ENCODE measurements at regions not wholly inside any gene's neighbourhood (a gene's known extent, or its start where the extent isn't known, plus 50 kb on each side); places are given as distances from the start of the nearest gene placed in this dataset.

GRCh38 chr2:204051476-204051875, 114.9 kb downstream of the ICOS start:
- TF ChIP-seq CTCF (tag by site-specific recombination; IDR thresholded peaks at IDR 0.05) (no peak), ZNF513 (tag by site-specific recombination; IDR thresholded peaks at IDR 0.05) (no peak), PATZ1 (tag by site-specific recombination; IDR thresholded peaks at IDR 0.05) (no peak), ZNF658 (tag by site-specific recombination; IDR thresholded peaks at IDR 0.05) (no peak), ZNF639 (tag by site-specific recombination; IDR thresholded peaks at IDR 0.05) (no peak), REST (tag by site-specific recombination; IDR thresholded peaks at IDR 0.05) (no peak), ZNF148 (tag by site-specific recombination; IDR thresholded peaks at IDR 0.05; ENCODE audit: borderline replicate concordance) (no peak), ZNF37A (tag by site-specific recombination; IDR thresholded peaks at IDR 0.05) (no peak), PRDM6 (tag by site-specific recombination; IDR thresholded peaks at IDR 0.05) (no peak)

All from HEK293 (cell line).